H1 (cell line): ENCODE measurements at regions not wholly inside any gene's neighbourhood (a gene's known extent, or its start where the extent isn't known, plus 50 kb on each side); places are given as distances from the start of the nearest gene placed in this dataset.

Source experiments
- HDAC6 ChIP-seq: IDR thresholded peaks from one replicate; pipeline ENCODE4 v1.7.1; 2012; ENCODE audit warnings: low read depth, mild to moderate bottlenecking, inconsistent platforms, low read length, moderate library complexity
- MAX ChIP-seq: IDR thresholded peaks from 2 replicates; pipeline ENCODE4 v1.6.1; 2012; ENCODE audit warnings: inconsistent platforms
- POLR2AphosphoS5 ChIP-seq: IDR thresholded peaks from 2 replicates; pipeline ENCODE4 v1.6.1; 2011; ENCODE audit warnings: low read depth, low read length
- TF ChIP-seq, protein P1 (sequence below), 3 experiments: IDR thresholded peaks; 1 replicate in 2 of 3; 2 replicates in 1 of 3; pipeline versions ENCODE4 v1.5.1 to v1.6.1; 2011; ENCODE audit warnings: low read length in 3 of 3, mild to moderate bottlenecking in 3 of 3, inconsistent platforms in 2 of 3, low read depth in 1 of 3, moderate library complexity in 1 of 3; ENCODE audit not compliant: insufficient read depth in 1 of 3; ENCODE audit errors: control extremely low read depth in 1 of 3

DNA sequence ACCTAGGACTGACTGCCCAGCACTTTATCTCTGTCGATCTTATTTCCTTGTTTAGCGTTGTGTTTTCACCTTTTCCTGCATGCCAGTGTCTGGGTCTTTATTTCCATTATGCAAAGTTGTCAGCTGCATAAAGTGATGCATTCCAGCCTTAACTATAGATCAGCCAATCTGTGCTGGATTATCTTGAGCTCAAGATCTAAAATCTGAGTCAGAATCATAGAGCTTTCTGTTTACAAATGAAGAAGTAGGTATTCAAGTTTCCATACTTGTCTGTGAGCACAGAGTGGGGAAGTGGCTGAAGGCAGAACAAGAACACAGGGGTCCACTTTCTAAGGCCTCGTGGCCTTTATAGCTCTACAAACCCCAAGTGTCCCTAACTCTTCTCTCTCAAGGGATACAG lies 82.4 kb upstream of the PLCL2 start:
- TF ChIP-seq, protein P1, sequence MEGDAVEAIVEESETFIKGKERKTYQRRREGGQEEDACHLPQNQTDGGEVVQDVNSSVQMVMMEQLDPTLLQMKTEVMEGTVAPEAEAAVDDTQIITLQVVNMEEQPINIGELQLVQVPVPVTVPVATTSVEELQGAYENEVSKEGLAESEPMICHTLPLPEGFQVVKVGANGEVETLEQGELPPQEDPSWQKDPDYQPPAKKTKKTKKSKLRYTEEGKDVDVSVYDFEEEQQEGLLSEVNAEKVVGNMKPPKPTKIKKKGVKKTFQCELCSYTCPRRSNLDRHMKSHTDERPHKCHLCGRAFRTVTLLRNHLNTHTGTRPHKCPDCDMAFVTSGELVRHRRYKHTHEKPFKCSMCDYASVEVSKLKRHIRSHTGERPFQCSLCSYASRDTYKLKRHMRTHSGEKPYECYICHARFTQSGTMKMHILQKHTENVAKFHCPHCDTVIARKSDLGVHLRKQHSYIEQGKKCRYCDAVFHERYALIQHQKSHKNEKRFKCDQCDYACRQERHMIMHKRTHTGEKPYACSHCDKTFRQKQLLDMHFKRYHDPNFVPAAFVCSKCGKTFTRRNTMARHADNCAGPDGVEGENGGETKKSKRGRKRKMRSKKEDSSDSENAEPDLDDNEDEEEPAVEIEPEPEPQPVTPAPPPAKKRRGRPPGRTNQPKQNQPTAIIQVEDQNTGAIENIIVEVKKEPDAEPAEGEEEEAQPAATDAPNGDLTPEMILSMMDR (IDR thresholded peaks at IDR 0.05; ENCODE audit: control extremely low read depth in 1 of 3, insufficient read depth in 1 of 3, low read depth in 1 of 3, low read length in 3 of 3), result no peak
- TF ChIP-seq POLR2AphosphoS5, result no peak
- TF ChIP-seq HDAC6, result no peak
- TF ChIP-seq MAX, result no peak
